Epithelial cell of esophagus (primary cell): ENCODE measurements at regions not wholly inside any gene's neighbourhood (a gene's known extent, or its start where the extent isn't known, plus 50 kb on each side); places are given as distances from the start of the nearest gene placed in this dataset.

Experiments used
- DNase-seq: peaks from one replicate; pipeline ENCODE4 v3.0.0; 2010; ENCODE audit warnings: low read depth
- H3K4me3 ChIP-seq: 2 replicates; pipeline ENCODE4 v1.5.1; 2011; ENCODE audit warnings: mild to moderate bottlenecking, low read length, control low read depth
- CTCF ChIP-seq: IDR thresholded peaks from 2 replicates; pipeline ENCODE4 v1.5.1; 2011; ENCODE audit warnings: low read depth, mild to moderate bottlenecking, low read length, control low read depth, inconsistent platforms; ENCODE audit not compliant: insufficient read depth; ENCODE audit errors: missing control alignments

- no peak for TF ChIP-seq CTCF
- DNase-seq: no peak
- no peak overlapping the region for H3K4me3 ChIP-seq
Observed at GRCh38 chr13:84931264-84931663, 868.0 kb downstream of the SLITRK6 start.

GRCh38 chr13:84927442-84928169, 871.6 kb downstream of the SLITRK6 start:
- H3K4me3 ChIP-seq: no peak overlapping the region
- DNase-seq: no peak
- TF ChIP-seq CTCF: no peak

GRCh38 chr13:84925443-84925842, 873.8 kb downstream of the SLITRK6 start:
- DNase-seq: peak; percentile 81
- no peak for TF ChIP-seq CTCF
- H3K4me3 ChIP-seq: no peak overlapping the region

- TF ChIP-seq CTCF: no peak
- no peak for DNase-seq
- H3K4me3 ChIP-seq: no peak overlapping the region
Observed at GRCh38 chr13:84923831-84924230, 875.4 kb downstream of the SLITRK6 start.

GRCh38 chr13:84917252-84917878, 881.9 kb downstream of the SLITRK6 start:
- TF ChIP-seq CTCF: peak; percentile 21
- peak; percentile 28 for DNase-seq
- H3K4me3 ChIP-seq: no peak overlapping the region

GRCh38 chr13:84912720-84913119, 886.5 kb downstream of the SLITRK6 start:
- no peak overlapping the region for H3K4me3 ChIP-seq
- TF ChIP-seq CTCF: no peak
- peak; percentile 23 for DNase-seq
